GM19463 (cell line): ENCODE measurements at regions not wholly inside any gene's neighbourhood (a gene's known extent, or its start where the extent isn't known, plus 50 kb on each side); places are given as distances from the start of the nearest gene placed in this dataset.
"Not testable (repeated sequence)": the region's sequence is repeated elsewhere in the genome, so short reads cannot be mapped to it uniquely, and the experiment has no call there.

Experiments
- ATAC-seq: cut with Tn5 transposase; IDR thresholded peaks from one replicate; pipeline ENCODE4 v1.9.1; 2021; ENCODE audit warnings: mild to moderate bottlenecking, moderate library complexity; ENCODE audit not compliant: unreplicated experiment

DNA sequence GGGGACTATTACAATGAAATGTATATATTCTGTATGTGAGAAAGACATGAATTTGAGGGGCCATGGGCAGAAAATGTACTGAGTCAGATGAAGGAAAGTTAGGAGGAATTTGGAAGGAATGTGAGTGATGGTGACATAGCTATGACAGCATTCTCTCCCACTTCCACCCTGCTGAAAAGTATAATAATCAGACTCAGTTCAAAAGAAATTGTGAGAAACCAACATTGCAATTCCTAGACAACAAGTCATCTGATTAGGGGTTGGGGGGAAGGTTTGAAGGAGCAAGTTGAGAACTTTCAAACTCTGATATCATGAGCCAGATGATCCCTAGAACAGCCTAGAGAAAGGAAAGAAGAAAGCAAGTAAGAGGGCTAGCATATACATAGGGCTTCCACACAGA lies 370.6 kb downstream of the DMRTA1 start:
- ATAC-seq: no peak

DNA sequence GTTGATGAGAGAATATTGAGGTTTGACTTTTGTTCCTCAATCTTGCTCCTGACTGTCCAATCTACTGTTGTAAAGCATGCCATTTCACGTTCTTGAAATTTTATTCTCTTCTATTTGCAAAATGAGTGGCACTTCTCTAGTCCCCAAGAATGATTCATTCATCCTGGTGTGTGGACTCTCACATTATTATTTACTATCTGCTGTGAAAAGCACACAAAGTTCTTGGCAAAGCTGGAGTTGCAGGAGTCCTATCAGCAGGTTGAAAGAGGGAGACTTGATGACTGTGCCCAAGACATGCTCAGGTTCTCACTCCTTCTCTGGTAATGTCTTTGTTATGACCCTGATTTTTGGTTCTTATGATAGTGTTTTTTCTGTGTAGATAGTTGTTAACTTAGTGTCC lies 382.6 kb downstream of the DMRTA1 start:
- ATAC-seq: no peak

DNA sequence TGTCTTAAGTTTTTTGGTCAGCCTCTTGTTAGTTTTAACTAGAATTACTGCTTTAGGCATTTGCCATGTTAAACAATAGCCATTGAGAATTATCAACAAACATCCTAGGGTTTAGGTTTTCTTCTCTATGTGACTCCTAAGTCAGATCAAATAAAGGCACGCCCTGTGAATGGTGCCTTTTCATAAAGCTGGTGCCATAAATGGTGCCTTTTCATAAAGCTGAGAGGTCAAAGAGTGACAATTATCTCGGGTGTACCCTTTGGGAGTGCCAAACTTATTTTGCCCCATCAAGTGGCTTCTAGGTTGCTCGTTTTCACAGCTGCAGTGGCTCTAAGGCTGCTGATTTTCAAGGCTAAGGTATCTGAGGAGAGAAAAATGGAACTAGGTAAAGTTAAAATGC lies 391.6 kb downstream of the DMRTA1 start:
- no peak for ATAC-seq

DNA sequence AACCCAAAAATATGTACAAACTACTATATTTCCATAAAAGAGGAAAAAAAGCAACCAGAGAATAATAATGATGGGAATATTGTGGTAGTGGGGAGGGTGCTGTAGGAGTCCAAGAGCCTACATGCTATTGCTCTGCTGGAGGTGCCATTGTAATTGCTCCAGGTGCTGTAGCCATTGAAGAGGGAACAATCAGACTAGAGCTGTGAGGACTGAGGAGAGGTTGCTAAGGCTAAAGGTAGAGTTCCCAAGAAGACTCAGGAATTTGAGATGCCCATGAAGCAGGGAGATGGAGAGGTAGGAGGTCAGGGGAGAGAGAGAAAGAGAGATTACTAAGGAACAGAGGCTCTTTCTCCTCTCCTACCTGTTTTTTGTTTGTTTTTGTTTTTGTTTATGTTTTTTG lies 394.0 kb downstream of the DMRTA1 start:
- ATAC-seq: no peak

DNA sequence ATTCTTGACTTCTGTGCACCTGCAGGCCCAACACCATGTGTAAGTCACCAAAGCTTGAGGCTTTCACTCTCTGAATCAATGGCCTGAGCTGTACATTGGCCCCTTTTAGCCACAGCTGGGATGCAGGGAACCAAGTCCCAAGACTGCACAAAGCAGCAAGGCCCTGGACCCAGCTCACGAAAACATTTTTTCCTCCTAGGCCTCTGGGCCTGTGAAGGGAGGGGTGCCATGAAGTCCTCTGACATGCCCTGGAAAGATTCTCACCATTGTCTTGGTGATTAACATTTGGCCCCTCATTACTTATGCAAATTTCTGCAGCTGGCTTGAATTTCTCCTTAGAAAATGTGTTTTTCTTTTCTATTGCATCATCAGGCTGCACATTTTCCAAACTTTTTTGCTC lies 398.6 kb downstream of the DMRTA1 start:
- ATAC-seq: not testable (repeated sequence)

DNA sequence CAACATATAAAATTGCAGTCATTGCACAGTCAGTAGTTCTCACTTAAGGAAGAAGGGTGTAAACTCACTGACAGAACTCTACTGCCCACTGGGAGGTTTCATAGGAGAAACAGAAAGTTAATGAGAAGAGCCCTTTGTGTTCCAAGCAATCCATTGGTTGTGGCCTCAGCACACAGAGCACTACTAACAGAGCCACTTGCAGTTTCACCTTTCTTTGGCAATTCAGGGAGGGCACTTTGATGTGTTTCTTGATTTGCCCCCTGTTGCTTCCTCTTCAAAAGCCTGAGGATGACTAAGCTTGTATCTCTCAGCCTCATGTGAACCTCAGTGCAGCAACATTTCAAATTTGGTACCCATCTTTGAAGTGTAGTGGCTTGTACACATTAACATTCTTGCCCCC lies 409.4 kb downstream of the DMRTA1 start:
- ATAC-seq: no peak

DNA sequence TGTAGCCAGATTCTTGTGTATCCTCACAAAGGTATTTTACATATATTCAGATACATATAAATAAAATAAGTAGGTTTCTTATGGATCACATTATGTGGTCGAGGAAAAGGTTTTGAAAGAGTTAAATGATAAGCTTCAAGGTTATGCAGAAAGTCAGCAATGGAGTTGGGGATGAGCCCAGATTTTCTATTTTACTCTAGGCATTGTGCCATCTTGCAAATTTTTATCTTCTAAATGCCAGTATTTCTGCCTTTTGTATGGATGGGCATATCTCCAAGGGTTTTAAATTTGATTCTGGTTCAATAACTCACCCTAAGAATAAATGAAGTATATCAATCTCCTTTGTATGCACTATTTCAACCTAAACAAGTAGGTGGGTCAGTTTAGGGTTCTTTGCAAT lies 410.7 kb downstream of the DMRTA1 start:
- no peak for ATAC-seq

DNA sequence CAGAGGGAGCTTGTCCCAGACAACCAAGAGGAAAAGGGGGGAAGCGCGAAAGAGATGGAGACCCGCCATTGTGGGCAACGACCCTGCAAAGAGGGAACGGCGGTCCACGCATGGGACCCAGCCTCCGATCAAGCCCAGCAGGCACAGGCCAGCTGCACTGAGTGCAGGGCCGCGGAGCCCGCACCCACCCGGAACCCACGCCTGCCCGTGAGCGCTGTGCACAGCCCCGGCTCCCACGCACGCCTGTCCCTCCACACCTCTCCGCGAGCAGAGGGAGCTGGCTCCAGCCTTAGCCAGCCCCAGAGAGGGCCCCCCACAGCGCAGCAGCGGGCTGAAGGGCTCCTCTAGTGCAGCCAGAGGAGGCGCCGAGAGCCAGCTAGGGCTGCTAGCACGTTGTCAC lies 416.5 kb downstream of the DMRTA1 start:
- ATAC-seq: no peak

DNA sequence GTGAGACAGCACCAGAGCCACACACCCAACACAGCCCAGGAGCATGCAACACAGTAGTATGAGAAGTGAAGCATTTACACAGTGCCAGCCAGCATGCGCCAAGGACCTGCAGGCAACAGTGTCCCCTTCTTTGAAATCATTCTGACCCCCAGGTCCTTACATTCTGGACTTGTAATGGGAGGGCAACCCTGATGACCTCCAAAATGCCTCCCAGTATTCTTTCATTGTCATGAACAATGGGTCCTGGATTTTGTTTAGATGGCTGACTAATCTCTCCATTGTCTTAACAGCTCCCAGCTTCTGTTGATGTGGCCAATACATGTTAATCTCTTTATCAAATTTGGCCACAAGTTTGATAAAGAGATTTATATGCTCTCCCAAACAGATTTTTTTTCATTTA lies 417.1 kb downstream of the DMRTA1 start:
- no peak for ATAC-seq

DNA sequence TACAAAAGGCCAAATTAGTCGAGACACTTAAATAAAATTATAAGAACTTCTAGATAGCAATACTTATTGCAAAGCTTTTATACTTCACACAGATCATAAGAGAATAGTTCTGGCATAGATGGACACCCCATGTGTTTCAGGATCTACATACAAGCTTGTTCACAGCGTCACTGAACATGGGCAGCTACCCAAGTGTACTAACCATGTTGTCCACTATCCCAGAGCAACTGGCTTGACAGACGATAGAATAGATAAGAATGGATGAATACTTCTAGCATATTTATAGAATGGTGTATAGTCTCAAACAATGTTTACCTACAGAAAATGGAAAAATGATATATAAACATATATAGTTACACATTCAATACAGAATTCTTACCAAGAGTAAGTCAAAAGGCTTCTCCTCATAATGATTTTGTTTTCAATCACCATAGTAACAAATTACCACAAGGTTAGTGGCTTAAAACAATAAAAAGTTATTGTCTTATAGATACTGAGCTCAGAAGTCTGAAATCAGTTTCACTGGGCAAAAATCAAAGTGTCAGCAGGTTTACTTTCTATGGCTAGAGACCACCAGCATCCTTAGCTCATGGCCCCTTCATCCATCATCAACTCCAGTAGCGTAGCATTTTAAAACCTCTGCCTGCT lies 446.7 kb downstream of the DMRTA1 start:
- no peak for ATAC-seq

DNA sequence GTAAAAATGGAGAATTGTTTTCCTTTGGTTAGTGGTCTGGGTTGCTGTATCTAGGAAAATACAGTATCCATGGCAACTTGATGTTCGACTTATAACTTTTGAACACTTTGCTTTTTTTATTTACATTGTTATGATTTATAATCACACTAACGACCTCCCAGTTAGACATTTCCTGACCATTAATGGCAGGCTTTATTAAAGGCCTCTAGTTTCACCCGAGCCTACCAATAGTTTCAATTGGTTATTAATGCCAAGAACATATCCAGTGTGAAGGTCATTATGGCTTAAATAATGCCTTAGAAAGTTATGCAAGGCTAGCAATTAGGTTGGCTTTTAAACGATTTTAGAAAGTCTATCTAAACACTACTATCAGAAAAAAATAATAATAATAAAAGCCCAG lies 452.0 kb downstream of the DMRTA1 start:
- ATAC-seq: no peak

DNA sequence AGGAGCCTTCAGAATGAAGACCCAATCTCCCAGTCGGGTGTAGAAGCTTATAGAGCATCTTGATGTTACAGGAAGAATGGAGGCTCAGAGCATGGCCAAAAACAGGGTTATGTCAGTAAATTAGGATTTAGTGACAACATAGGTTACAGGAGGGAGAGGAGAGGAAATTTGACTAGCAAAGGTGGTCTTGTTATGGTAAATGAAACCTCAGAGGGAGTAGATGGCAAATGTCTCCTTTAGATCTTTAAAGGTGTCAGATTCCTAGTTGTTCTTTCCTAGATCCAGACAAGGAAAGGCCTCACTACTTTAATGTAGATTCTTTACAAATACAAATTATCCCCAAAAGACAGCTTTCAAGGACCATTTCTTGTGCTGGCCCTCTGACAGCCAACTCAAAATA lies 465.0 kb downstream of the DMRTA1 start:
- ATAC-seq: no peak

DNA sequence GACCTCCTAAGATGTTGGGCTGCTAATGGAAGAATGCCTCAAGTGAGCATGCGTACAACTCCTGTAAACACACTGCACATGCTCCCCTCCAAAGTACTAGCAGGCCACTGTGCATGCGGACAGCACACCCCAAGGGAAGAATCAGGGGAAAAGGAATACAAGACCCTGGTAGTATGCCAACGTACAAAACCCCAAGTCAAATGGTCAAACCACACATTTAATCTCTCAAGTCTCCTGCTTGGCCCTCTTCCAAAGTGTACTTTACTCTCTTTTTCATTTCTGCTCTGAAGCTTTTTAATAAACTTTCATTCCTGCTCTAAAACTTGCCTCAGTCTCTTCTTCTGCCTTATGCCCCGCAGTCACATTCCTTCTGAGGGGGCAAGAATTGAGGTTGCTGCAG lies 466.4 kb downstream of the DMRTA1 start:
- ATAC-seq: peak; percentile 2

DNA sequence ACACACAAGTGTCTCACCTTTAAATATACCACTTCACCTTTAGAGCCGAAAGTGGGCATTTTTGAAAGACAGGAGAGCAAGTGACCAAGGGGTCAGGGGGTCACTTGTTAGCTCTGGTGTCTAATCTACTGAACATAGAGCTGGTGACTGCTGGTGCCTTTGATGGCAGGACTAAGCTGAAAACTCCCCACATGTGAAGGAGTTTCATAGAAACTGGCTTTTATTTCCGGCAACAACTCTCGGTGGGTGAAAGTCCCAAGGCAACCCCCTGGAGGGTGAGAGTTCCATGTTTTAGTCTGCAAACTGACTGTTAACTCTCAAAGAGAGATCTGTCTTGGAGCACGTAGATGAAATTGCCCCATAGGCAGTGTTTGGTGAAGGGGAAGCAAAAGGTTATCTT lies 466.9 kb downstream of the DMRTA1 start:
- ATAC-seq: peak; percentile 88

DNA sequence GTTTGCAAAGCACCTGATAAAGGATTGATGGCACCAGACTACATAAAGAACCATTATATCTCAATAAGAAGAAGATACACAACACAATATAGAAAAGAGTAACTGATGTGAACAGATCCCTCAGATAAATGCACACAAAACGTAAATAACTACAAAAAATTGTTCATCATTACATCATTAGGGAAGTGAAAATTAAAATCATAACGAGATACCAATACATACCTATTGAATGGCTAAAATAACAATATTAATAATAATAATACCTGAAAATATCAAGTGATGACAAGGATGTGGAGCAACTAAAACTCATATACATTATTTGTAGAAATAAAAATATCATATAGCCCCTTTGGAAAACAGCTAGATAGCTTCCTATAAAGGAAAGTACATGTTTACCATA lies 469.5 kb downstream of the DMRTA1 start:
- no peak for ATAC-seq

DNA sequence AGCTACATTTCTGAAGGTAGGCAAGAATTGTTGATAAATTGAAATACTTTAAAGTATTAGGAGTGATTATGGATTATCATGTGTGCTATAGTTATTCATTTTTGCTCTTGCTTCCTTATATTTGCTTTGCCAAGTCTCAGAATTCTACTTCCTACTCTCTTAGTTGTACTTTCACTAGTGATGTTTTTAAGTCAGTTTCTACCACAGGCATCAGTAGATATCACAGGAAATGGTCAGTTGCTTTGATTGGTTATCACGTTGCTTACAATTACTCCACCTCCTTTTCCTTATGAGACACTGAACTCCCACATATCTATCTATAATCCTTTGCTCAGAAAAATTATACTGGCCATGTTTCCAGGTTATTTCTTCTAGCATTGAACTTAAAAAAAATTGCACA lies 472.8 kb downstream of the DMRTA1 start:
- peak; percentile 49 for ATAC-seq

DNA sequence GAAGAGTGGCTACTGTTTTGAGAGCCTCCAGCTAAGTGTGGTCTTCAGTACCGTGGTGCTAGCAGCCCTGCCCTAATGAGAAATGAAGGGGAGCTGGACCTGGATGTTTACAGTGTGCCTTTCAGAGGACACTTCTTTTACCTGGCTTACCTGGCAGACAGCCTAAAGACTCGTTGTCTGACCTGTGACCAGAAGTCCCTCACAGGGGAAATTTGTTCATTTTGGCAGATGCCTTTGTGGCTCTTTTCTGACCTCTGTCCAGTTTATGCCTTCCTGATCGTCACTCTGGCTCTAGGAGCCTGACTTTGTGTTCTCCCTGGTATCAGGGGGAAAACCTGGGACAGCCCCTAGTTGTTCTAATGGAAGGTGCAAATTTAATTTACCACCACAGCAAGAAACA lies 475.1 kb downstream of the DMRTA1 start:
- no peak for ATAC-seq

DNA sequence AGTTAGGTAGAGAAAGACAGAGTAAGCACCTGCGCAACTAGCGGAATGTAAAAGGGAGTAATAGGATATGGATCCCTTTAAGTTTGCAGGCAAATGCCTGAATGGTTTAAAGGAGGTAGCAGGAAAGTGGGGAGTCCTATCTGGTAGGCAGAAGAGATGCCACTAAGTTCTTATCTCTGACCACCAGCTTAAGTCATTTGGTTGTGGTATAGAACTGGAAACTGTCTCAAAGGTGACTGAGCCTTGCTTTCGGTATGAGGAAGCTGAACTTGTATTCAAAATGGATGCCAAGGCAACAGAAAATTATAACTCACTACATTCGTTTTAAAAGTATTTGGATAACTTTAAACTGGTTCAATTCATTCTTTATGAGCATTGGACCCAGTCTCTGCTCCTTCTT lies 475.6 kb downstream of the DMRTA1 start:
- peak; percentile 60 for ATAC-seq

DNA sequence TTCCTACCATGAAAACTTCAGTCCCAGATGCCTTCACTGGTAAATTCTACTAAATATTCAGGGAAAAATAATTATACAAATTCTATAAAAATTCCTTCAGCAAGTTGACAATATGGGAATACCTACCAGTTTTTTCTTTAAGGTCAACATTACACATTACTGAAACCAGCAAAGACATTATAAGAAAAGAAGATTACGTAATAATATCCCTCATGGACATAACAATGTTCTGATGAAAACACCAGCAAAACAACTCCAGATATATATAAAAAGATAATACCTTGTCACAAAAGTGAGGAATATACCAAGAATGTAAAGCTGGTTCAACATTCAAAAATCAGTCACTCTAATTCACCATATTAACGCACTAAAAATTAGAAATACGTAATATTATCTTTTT lies 507.9 kb downstream of the DMRTA1 start:
- no peak for ATAC-seq

DNA sequence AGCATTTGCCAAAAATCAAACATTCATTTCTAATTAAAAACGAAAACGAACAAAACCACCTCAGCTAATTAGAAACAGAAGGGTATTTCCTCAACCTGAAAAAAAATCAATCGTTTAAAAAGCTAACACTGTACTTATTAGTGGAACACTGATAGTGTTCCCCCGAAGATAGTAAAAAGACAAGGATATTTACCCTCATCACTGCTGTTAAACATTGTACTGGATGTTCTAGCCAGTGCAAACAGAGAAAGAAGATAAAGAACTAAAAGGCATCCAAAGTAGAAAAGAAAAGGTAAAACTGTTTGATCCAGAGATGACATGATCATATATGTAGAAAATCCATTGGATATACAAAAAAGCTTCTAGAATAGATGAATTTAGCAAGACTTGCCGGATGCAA lies 508.3 kb downstream of the DMRTA1 start:
- no peak for ATAC-seq

DNA sequence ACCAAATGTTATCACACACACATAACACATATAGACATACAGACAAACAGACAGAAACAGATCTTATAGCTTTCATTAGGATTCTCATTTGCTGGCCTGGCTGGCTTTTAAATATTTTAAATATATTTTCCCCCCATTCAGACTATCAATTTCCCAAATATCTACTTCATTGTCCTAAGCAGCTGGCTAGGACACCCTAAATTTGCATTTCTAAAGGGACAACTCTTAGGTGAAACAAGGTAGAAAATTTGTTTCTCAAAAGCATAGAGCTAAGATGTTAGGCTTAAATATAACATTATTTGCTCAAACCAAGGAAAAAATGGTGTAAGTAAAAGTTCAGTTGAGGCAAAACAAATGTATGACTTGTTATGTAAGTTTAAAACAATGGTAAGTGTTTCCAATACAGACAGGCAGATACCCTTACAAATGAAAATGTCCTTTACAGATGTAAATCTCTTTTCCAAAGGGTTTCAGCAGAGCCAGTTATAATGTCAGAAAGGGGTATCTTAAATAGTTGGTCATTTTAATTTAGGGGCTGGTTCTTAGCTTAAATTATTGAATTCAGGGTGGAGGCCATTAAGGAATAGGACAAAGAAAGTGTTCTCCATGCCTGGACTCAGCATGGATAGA lies 522.8 kb downstream of the DMRTA1 start:
- ATAC-seq: no peak

DNA sequence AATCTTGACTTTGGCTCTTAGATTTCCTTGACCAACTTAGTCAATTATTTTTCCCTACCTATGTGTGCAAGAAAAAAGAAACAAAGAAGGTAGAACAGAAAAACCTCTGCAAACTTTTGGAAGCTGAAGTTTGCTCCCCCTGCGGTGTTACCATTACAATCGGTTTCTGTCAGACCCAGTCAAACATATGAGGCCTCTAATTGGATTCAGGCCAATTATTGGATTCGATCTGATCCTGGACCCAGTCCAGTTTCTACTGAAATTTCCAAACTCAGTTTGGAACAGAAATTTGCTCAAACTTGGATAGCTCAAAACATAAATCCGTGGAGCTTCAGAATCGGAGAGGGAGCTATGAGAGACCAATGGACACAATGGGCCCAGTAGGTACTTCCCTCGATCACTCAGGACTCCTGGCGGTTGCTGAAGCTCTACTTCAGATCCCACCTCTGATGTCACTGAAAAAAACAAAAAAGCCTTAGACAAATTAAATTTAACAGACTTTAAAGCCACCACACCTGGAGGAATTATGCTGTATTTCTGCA lies 523.9 kb downstream of the DMRTA1 start:
- no peak for ATAC-seq

DNA sequence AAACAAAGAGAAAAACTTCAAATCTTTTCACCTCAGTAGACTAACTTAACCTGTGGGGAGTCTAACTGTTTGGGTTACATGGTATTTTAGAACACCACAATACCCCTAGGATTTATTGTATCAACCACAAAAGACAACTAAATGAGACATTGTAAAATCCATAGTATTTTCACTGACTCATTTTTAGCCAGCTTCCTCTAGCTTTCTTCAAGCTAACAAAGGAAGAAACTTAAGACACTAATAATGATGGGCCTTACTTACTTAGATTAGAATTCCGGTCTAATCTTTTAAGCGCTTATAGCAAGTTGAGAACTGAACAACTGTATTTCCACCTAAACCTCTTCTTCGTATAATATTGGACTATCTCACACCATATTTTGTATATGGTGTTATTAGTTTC lies 529.3 kb downstream of the DMRTA1 start:
- no peak for ATAC-seq
